OCI-LY7 (cell line): ENCODE measurements at regions not wholly inside any gene's neighbourhood (a gene's known extent, or its start where the extent isn't known, plus 50 kb on each side); places are given as distances from the start of the nearest gene placed in this dataset.

ENCODE experiments used
- BruUV-seq: library from RNA; stranded (reverse); fragments of 400-500 nt; replicated peaks from 2 replicates; lab custom pipeline; 2021; lab: Mats Ljungman, UMichigan
- CTCF ChIA-PET: fragments of 300-600 bp; sonication (Branson Sonifier 250); formaldehyde crosslinking; loops from one replicate; lab custom pipeline; 2022; ENCODE audit warnings: antibody characterized with exemption; ENCODE audit not compliant: unreplicated experiment; lab: Charles Lee
- POLR2A ChIA-PET: fragments of 300-600 bp; sonication (Branson Sonifier 250); formaldehyde crosslinking; loops from one replicate; lab custom pipeline; 2022; ENCODE audit warnings: antibody characterized with exemption; lab: Charles Lee
- DNase-seq: peaks from one replicate; pipeline ENCODE4 v3.0.0-alpha.2; 2015; ENCODE audit warnings: low spot score
- H2AFZ ChIP-seq: fragments of 200-600 bp; sonication (generic), shearing (Covaris generic); 2 replicates; pipeline ENCODE4 v1.6.1; 2014; ENCODE audit warnings: mild to moderate bottlenecking, antibody characterized with exemption, low read length, moderate library complexity
- H3K27ac ChIP-seq: fragments of 200-600 bp; sonication (generic); 2 replicates; pipeline ENCODE4 v1.5.1; 2014; ENCODE audit warnings: mixed run types, low read depth, mild to moderate bottlenecking, moderate library complexity, low read length, inconsistent platforms; ENCODE audit not compliant: poor library complexity, severe bottlenecking
- H3K36me3 ChIP-seq: fragments of 200-600 bp; sonication (generic); 2 replicates; pipeline ENCODE4 v1.6.1; 2014; ENCODE audit warnings: mild to moderate bottlenecking, antibody characterized with exemption, low read length, moderate library complexity, mixed read lengths; ENCODE audit not compliant: insufficient read depth
- H3K4me1 ChIP-seq: fragments of 200-600 bp; sonication (generic); 2 replicates; pipeline ENCODE4 v1.5.1; 2014; ENCODE audit warnings: mild to moderate bottlenecking, low read length; ENCODE audit not compliant: insufficient read depth, poor library complexity, severe bottlenecking
- H3K4me2 ChIP-seq: fragments of 200-600 bp; sonication (generic); 2 replicates; pipeline ENCODE4 v1.6.1; 2014; ENCODE audit warnings: mild to moderate bottlenecking, low read length
- H3K4me3 ChIP-seq: fragments of 200-600 bp; sonication (generic); 2 replicates; pipeline ENCODE4 v1.5.1; 2014; ENCODE audit warnings: mild to moderate bottlenecking, low read depth, low read length; ENCODE audit not compliant: poor library complexity, severe bottlenecking
- H3K79me2 ChIP-seq: fragments of 200-600 bp; sonication (generic); 2 replicates; pipeline ENCODE4 v1.6.1; 2016; ENCODE audit warnings: low read depth, mild to moderate bottlenecking, low read length, moderate library complexity, mixed read lengths; ENCODE audit not compliant: insufficient read depth
- H3K9me2 ChIP-seq: fragments of 200-600 bp; sonication (generic); 2 replicates; pipeline ENCODE4 v1.6.1; 2016; ENCODE audit warnings: mild to moderate bottlenecking, low read length, mixed read lengths; ENCODE audit not compliant: insufficient read depth
- H3K9me3 ChIP-seq: fragments of 200-600 bp; sonication (generic); 2 replicates; pipeline ENCODE4 v1.6.1; 2014; ENCODE audit warnings: mild to moderate bottlenecking, mixed run types, low read length, mixed read lengths
- H4K20me1 ChIP-seq: fragments of 200-600 bp; sonication (generic); 2 replicates; pipeline ENCODE4 v1.6.1; 2014; ENCODE audit warnings: mild to moderate bottlenecking, antibody characterized with exemption, low read length, moderate library complexity, mixed read lengths; ENCODE audit not compliant: insufficient read depth
- CTCF ChIP-seq: fragments of 200-600 bp; sonication (generic); conservative IDR thresholded peaks from 2 replicates; pipeline ENCODE4 v1.5.1; 2014; ENCODE audit warnings: mild to moderate bottlenecking, antibody characterized with exemption, low read length, moderate library complexity, mixed read lengths
- EZH2phosphoT487 ChIP-seq: fragments of 200-600 bp; sonication (generic); IDR thresholded peaks from 2 replicates; pipeline ENCODE4 v1.6.1; 2018; ENCODE audit warnings: low read depth, borderline replicate concordance, mild to moderate bottlenecking, mixed run types, antibody characterized with exemption, low read length, moderate library complexity, mixed read lengths
- intact Hi-C: fragments of 100-400 bp; cut with micrococcal nuclease; formaldehyde crosslinking; loops from one replicate; pipeline ENCODE4 v1.10.0; 2022; ENCODE audit not compliant: unreplicated experiment

- Histone ChIP-seq H3K4me2 (no peak overlapping the region), H3K4me1 (no peaks in the 10 kb centered on the region), H3K9me2 (no peaks in the 10 kb centered on the region), H3K9me3 (no peaks in the 10 kb centered on the region), H3K27ac (no peak overlapping the region), H3K79me2 (no peaks in the 10 kb centered on the region), H3K4me3 (no peak overlapping the region), H4K20me1 (no peaks in the 10 kb centered on the region), H2AFZ (no peak overlapping the region), H3K36me3 (no peaks in the 10 kb centered on the region)
- ChIA-PET POLR2A (no interaction called here), CTCF (no interaction called here)
- DNase-seq: no peak
- TF ChIP-seq CTCF (no peak), EZH2phosphoT487 (no peak)
- intact Hi-C loops: no loop called here
- BruUV-seq: no TSS peak
Measured at GRCh38 chr6:60681806-60682205, 1604.2 kb downstream of the KHDRBS2 start.

GRCh38 chr6:60679175-60679574, 1606.8 kb downstream of the KHDRBS2 start:
- Histone ChIP-seq H3K4me2 (no peak overlapping the region), H3K9me3 (no peaks in the 10 kb centered on the region), H3K79me2 (no peaks in the 10 kb centered on the region), H2AFZ (no peak overlapping the region), H3K4me3 (no peak overlapping the region), H3K27ac (no peak overlapping the region), H3K4me1 (no peaks in the 10 kb centered on the region), H4K20me1 (no peaks in the 10 kb centered on the region), H3K36me3 (no peaks in the 10 kb centered on the region), H3K9me2 (no peaks in the 10 kb centered on the region)
- no peak for DNase-seq
- POLR2A ChIA-PET: no interaction called here
- CTCF ChIA-PET: no interaction called here
- TF ChIP-seq CTCF: no peak
- no peak for TF ChIP-seq EZH2phosphoT487
- intact Hi-C loops: no loop called here
- no TSS peak for BruUV-seq

- Histone ChIP-seq H3K4me3 (no peak overlapping the region), H3K4me2 (no peak overlapping the region), H3K9me2 (no peaks in the 10 kb centered on the region), H3K79me2 (no peaks in the 10 kb centered on the region), H3K36me3 (no peaks in the 10 kb centered on the region), H4K20me1 (no peaks in the 10 kb centered on the region), H3K4me1 (no peaks in the 10 kb centered on the region), H3K9me3 (no peaks in the 10 kb centered on the region), H2AFZ (no peak overlapping the region), H3K27ac (no peak overlapping the region)
- intact Hi-C loops: no loop called here
- ChIA-PET CTCF (no interaction called here), POLR2A (no interaction called here)
- no peak for TF ChIP-seq EZH2phosphoT487
- no peak for TF ChIP-seq CTCF
- BruUV-seq: no TSS peak
- no peak for DNase-seq
Measured at GRCh38 chr6:60671369-60671768, 1614.7 kb downstream of the KHDRBS2 start.
